PC-3 (cell line): ENCODE measurements at regions not wholly inside any gene's neighbourhood (a gene's known extent, or its start where the extent isn't known, plus 50 kb on each side); places are given as distances from the start of the nearest gene placed in this dataset.
A peak's percentile ranks its signal among the peaks of the same experiment; 100 is the strongest.

Experiments
- ATAC-seq: fragments of 200-7000 bp; cut with Tn5 transposase; 2 replicates; pipeline ENCODE4 v1.9.1; 2020; ENCODE audit warnings: mild to moderate bottlenecking, moderate library complexity
- BruUV-seq: library from RNA; stranded (reverse); fragments of 400-500 nt; replicated peaks from 2 replicates; lab custom pipeline; 2021; lab: Mats Ljungman, UMichigan
- CTCF ChIA-PET: fragments of 300-600 bp; sonication (Branson Sonifier 250); formaldehyde crosslinking; loops from one replicate; lab custom pipeline; 2022; ENCODE audit warnings: antibody characterized with exemption; lab: Charles Lee
- POLR2A ChIA-PET: fragments of 300-600 bp; sonication (Branson Sonifier 250); formaldehyde crosslinking; loops from one replicate; lab custom pipeline; 2022; ENCODE audit warnings: antibody characterized with exemption; ENCODE audit not compliant: unreplicated experiment; lab: Charles Lee
- DNase-seq: peaks from one replicate; pipeline ENCODE4 v3.0.0-alpha.2; 2015
- H2AFZ ChIP-seq: fragments of 300-600 bp; sonication (generic); 2 replicates; pipeline ENCODE4 v1.6.0; 2016; ENCODE audit warnings: antibody characterized with exemption, low read length
- H3F3A ChIP-seq: fragments of 300-600 bp; sonication (generic); one replicate; pipeline ENCODE4 v1.6.0; 2017; ENCODE audit warnings: antibody characterized with exemption, low read length, control low read depth, mild to moderate bottlenecking; ENCODE audit not compliant: unreplicated experiment
- H3K27ac ChIP-seq: fragments of 300-600 bp; sonication (generic); 2 replicates; pipeline ENCODE4 v1.5.1; 2016; ENCODE audit warnings: mild to moderate bottlenecking, low read length
- H3K27me3 ChIP-seq: fragments of 300-600 bp; sonication (generic); 2 replicates; pipeline ENCODE4 v1.6.1; 2016; ENCODE audit warnings: low read length, mixed read lengths
- H3K36me3 ChIP-seq: fragments of 300-600 bp; sonication (generic); 2 replicates; pipeline ENCODE4 v1.6.1; 2016; ENCODE audit warnings: low read depth, mixed run types, low read length, mixed read lengths
- H3K4me1 ChIP-seq: fragments of 300-600 bp; sonication (generic); 2 replicates; pipeline ENCODE4 v1.5.1; 2016; ENCODE audit warnings: low read length; ENCODE audit not compliant: insufficient read depth
- H3K4me2 ChIP-seq: fragments of 300-600 bp; sonication (generic); 2 replicates; pipeline ENCODE4 v1.6.0; 2016; ENCODE audit warnings: low read length
- H3K4me3 ChIP-seq: fragments of 300-600 bp; sonication (generic); 2 replicates; pipeline ENCODE4 v1.5.1; 2016; ENCODE audit warnings: mild to moderate bottlenecking, low read length, mixed read lengths
- H3K79me2 ChIP-seq: fragments of 300-600 bp; sonication (generic); 2 replicates; pipeline ENCODE4 v1.6.1; 2017; ENCODE audit warnings: low read length, mixed read lengths
- H3K9ac ChIP-seq: fragments of 300-600 bp; sonication (generic); 2 replicates; pipeline ENCODE4 v1.6.0; 2016; ENCODE audit warnings: mild to moderate bottlenecking, low read length
- H3K9me2 ChIP-seq: fragments of 300-600 bp; sonication (generic); replicated peaks from 2 replicates; pipeline ENCODE4 v1.6.1; 2016; ENCODE audit warnings: mixed run types, low read length, mixed read lengths
- H3K9me3 ChIP-seq: fragments of 300-600 bp; sonication (generic); 2 replicates; pipeline ENCODE4 v1.6.1; 2016; ENCODE audit warnings: low read length, mixed read lengths
- H4K20me1 ChIP-seq: fragments of 300-600 bp; sonication (generic); 2 replicates; pipeline ENCODE4 v1.6.1; 2016; ENCODE audit warnings: low read length, mixed read lengths
- EZH2 ChIP-seq: fragments of 300-600 bp; sonication (generic); IDR thresholded peaks from one replicate; pipeline ENCODE4 v1.6.1; 2017; ENCODE audit warnings: antibody characterized with exemption, mild to moderate bottlenecking, low read length; ENCODE audit not compliant: unreplicated experiment
- EZH2phosphoT487 ChIP-seq: fragments of 300-600 bp; sonication (generic); IDR thresholded peaks from 2 replicates; pipeline ENCODE4 v1.6.1; 2018; ENCODE audit warnings: mild to moderate bottlenecking, antibody characterized with exemption, low read length, borderline replicate concordance
- intact Hi-C: fragments of 100-400 bp; cut with micrococcal nuclease; formaldehyde crosslinking; loops from 2 replicates; pipeline ENCODE4 v1.9.0; 2023
- TF ChIP-seq, protein P1 (sequence below): fragments of 300-600 bp; sonication (generic); conservative IDR thresholded peaks from 2 replicates; pipeline ENCODE4 v1.5.1; 2017; ENCODE audit warnings: antibody characterized with exemption, low read depth, mild to moderate bottlenecking, low read length

DNA sequence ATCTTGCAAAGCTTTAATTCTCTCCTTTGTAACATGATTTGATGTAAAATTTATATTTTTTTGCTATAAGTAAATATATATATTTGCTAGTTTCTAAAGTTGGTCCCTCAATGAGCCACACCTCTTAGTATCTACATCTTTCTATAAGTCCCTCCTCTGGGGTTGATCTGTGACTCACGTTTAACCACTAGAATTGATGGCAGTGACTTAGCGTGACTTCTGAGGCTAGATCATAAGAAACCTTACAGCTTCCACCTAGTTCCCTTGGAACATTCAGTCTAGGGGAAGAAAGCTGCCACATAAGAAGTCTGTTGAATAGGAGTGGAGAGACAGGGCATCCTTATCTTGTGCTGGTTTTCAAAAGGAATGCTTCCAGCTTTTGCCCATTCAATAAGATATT lies 56.6 kb upstream of the TNIK start:
- Histone ChIP-seq H3K9ac (no peak overlapping the region), H3K4me1 (no peaks in the 10 kb centered on the region), H2AFZ (no peak overlapping the region), H3K4me2 (no peak overlapping the region), H3F3A (peaks cover 3% of the 10 kb centered on the region), H4K20me1 (no peaks in the 10 kb centered on the region), H3K27me3 (no peaks in the 10 kb centered on the region), H3K9me3 (no peaks in the 10 kb centered on the region), H3K27ac (no peak overlapping the region), H3K79me2 (no peaks in the 10 kb centered on the region), H3K9me2 (no peaks in the 10 kb centered on the region), H3K36me3 (no peaks in the 10 kb centered on the region), H3K4me3 (no peak overlapping the region)
- DNase-seq (peak; percentile 40), ATAC-seq (no peak)
- no TSS peak for BruUV-seq
- TF ChIP-seq, protein P1, sequence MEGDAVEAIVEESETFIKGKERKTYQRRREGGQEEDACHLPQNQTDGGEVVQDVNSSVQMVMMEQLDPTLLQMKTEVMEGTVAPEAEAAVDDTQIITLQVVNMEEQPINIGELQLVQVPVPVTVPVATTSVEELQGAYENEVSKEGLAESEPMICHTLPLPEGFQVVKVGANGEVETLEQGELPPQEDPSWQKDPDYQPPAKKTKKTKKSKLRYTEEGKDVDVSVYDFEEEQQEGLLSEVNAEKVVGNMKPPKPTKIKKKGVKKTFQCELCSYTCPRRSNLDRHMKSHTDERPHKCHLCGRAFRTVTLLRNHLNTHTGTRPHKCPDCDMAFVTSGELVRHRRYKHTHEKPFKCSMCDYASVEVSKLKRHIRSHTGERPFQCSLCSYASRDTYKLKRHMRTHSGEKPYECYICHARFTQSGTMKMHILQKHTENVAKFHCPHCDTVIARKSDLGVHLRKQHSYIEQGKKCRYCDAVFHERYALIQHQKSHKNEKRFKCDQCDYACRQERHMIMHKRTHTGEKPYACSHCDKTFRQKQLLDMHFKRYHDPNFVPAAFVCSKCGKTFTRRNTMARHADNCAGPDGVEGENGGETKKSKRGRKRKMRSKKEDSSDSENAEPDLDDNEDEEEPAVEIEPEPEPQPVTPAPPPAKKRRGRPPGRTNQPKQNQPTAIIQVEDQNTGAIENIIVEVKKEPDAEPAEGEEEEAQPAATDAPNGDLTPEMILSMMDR: no peak
- TF ChIP-seq EZH2 (no peak), EZH2phosphoT487 (no peak)
- intact Hi-C loops: no loop called here
- ChIA-PET POLR2A (no interaction called here), CTCF (no interaction called here)

DNA sequence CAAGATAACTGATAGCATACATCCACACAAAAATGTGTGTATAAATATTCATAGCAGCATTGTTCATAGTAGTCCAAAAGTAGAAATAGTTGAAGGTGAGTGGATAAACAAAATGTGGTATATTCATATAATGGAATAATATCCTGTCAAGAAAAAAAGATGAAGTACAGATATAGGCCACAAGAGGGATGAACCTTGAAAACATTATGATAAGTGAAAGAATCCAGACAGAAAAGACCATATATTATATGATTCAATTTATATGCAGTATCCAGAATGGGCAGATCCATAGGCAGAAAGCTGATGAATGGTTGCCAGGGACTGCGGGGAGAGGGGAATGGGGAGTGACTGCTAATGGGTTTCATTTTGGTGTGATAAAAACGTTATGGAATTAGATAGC lies 54.3 kb upstream of the TNIK start:
- Histone ChIP-seq H3K4me1 (no peaks in the 10 kb centered on the region), H3K27ac (no peak overlapping the region), H3K9me2 (no peaks in the 10 kb centered on the region), H3K27me3 (no peaks in the 10 kb centered on the region), H3K9me3 (no peaks in the 10 kb centered on the region), H3K9ac (no peak overlapping the region), H3K36me3 (no peaks in the 10 kb centered on the region), H3K4me2 (no peak overlapping the region), H3K79me2 (no peaks in the 10 kb centered on the region), H4K20me1 (no peaks in the 10 kb centered on the region), H2AFZ (no peak overlapping the region), H3K4me3 (no peak overlapping the region), H3F3A (peaks cover 3% of the 10 kb centered on the region)
- ATAC-seq (peak; percentile 35; the same call in 1 of the 2 replicates), DNase-seq (peak; percentile 33)
- POLR2A ChIA-PET: no interaction called here
- BruUV-seq: no TSS peak
- CTCF ChIA-PET: no interaction called here
- TF ChIP-seq EZH2phosphoT487: no peak
- no peak for TF ChIP-seq EZH2
- TF ChIP-seq, protein P1: peak; percentile 57
- intact Hi-C loops: no loop called here

DNA sequence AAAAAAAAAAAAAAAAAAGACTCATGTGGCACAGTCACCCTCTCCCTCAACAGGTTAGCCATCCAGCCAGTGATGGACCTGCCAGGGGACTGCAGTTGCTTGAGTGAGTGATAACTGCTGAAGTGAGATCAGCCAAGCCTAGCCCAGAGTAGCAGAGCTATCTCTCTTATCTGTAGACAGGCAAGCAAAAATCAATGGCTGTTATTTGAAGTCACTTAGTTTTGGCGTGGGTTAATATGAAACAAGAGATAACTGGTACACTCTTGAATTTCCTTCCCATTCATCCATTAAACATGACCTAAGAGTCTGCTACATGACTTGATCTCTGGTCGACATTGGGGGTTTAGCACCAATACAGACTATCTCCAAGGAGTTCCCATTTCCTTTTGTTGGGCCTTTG lies 51.2 kb upstream of the TNIK start:
- no peak overlapping the region for H3K4me3 ChIP-seq
- no peak overlapping the region for H2AFZ ChIP-seq
- BruUV-seq: no TSS peak
- intact Hi-C loops: no loop called here
- DNase-seq: no peak
- POLR2A ChIA-PET: no interaction called here
- peaks cover 3% of the 10 kb centered on the region for H3F3A ChIP-seq
- H4K20me1 ChIP-seq: no peaks in the 10 kb centered on the region
- H3K4me1 ChIP-seq: peaks cover 8% of the 10 kb centered on the region; the same call in 1 of the 2 replicates
- CTCF ChIA-PET: no interaction called here
- no peaks in the 10 kb centered on the region for H3K27me3 ChIP-seq
- no peaks in the 10 kb centered on the region for H3K9me3 ChIP-seq
- no peak overlapping the region for H3K4me2 ChIP-seq
- no peaks in the 10 kb centered on the region for H3K9me2 ChIP-seq
- no peaks in the 10 kb centered on the region for H3K79me2 ChIP-seq
- no peaks in the 10 kb centered on the region for H3K36me3 ChIP-seq
- TF ChIP-seq EZH2phosphoT487: no peak
- TF ChIP-seq, protein P1: no peak
- no peak for TF ChIP-seq EZH2
- no peak overlapping the region for H3K27ac ChIP-seq
- no peak overlapping the region for H3K9ac ChIP-seq
- no peak for ATAC-seq
